GM10248 (cell line): ENCODE measurements at regions not wholly inside any gene's neighbourhood (a gene's known extent, or its start where the extent isn't known, plus 50 kb on each side); places are given as distances from the start of the nearest gene placed in this dataset.

Source experiments
- CTCF ChIA-PET: fragments of 300-600 bp; sonication (Branson Sonifier 250); formaldehyde crosslinking; extraction: SDS; loops from one replicate; lab custom pipeline; 2021; ENCODE audit warnings: antibody characterized with exemption; lab: Yijun Ruan, JAX
- POLR2A ChIA-PET: fragments of 350-650 bp; sonication (Branson Sonifier 250); formaldehyde crosslinking; extraction: SDS; loops from one replicate; lab custom pipeline; 2020; ENCODE audit warnings: antibody characterized with exemption; lab: Yijun Ruan, JAX
- DNase-seq: peaks from one replicate; pipeline ENCODE4 v3.0.0; 2012; ENCODE audit errors: extremely low spot score
- CTCF ChIP-seq: IDR thresholded peaks from 2 replicates; pipeline ENCODE4 v1.5.1; 2012; ENCODE audit warnings: mild to moderate bottlenecking, low read depth; ENCODE audit errors: extremely low read depth, missing control alignments, control extremely low read depth

- DNase-seq: no peak
- no peak for TF ChIP-seq CTCF
- ChIA-PET CTCF (interaction anchor here (1.8 kb wide), 1 partner anchor 10 kb away, joined by 5 read pairs; no protein-coding TSS in a partner anchor), POLR2A (no interaction called here)
These were observed 128.9 kb upstream of the SIX2 start for GRCh38 chr2:45137966-45138695.

GRCh38 chr2:45134726-45135125 is 125.5 kb upstream of the SIX2 start:
- TF ChIP-seq CTCF: no peak
- CTCF ChIA-PET: no interaction called here
- POLR2A ChIA-PET: no interaction called here
- DNase-seq: no peak

GRCh38 chr2:45134014-45134413 is 124.8 kb upstream of the SIX2 start:
- ChIA-PET POLR2A (no interaction called here), CTCF (interaction anchor here (1.6 kb wide), 1 partner anchor 12 kb away, joined by 3 read pairs; no protein-coding TSS in a partner anchor)
- DNase-seq: no peak
- no peak for TF ChIP-seq CTCF

GRCh38 chr2:45132551-45132950 is 123.3 kb upstream of the SIX2 start:
- TF ChIP-seq CTCF: no peak
- ChIA-PET POLR2A (no interaction called here), CTCF (interaction anchor here (1.6 kb wide), 1 partner anchor 11 kb away, joined by 3 read pairs; no protein-coding TSS in a partner anchor)
- DNase-seq: peak; percentile 26

- CTCF ChIA-PET: no interaction called here
- no peak for TF ChIP-seq CTCF
- no peak for DNase-seq
- POLR2A ChIA-PET: no interaction called here
These were observed 122.3 kb upstream of the SIX2 start for GRCh38 chr2:45131587-45131986.

- ChIA-PET POLR2A (no interaction called here), CTCF (no interaction called here)
- no peak for DNase-seq
- no peak for TF ChIP-seq CTCF
These were observed 121.5 kb upstream of the SIX2 start for GRCh38 chr2:45130736-45131135.
